ENCODE measurements at regions not wholly inside any gene's neighbourhood (a gene's known extent, or its start where the extent isn't known, plus 50 kb on each side); places are given as distances from the start of the nearest gene placed in this dataset.

DNA sequence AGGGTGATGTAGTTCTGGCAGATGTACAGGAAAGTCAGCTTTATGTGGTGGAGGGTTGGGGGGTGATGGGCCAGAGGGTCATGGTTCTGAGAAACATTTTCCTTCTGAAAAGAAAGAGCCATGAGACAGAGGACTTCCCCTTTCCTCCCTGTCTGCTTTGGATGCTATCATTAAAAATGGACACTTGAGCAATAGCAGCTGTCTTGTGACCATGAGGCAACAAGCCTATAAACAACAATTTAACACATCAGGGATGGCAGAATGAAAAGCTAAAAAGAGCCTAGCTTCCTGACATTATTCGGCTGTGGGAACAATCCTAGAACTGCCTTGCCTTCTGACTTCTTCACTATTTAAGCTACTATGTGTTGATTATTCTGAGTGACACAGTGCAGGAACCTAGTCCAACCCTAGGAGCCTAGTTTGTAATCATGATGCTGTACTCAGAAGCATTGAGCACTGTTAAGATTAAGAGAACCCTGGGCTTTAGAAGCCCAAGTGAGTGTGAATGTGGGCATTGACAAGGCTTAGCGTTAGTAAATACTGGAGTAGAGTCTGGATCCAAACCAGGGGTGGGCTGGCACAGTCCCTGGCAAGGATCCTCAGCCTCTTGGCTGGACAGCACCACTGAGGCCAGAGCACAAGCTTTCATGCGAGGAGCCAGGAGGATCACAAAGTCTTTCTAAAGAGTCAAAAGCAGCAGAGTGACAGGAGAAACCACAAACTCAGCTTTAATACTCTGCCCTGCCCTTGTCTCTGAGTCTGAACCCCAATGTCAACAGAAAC lies 178.5 kb upstream of the EGFLAM start:
- Histone ChIP-seq H3K4me2 (ENCODE audit: low read depth, low read length) (no peak overlapping the region), H2BK20ac (ENCODE audit: low read depth, low read length) (no peak overlapping the region), H2BK5ac (ENCODE audit: low read depth, low read length, poor library complexity, severe bottlenecking) (no peak overlapping the region), H3K56ac (ENCODE audit: extremely low read depth, insufficient read depth, low read length) (no peak overlapping the region), H3K4me1 (ENCODE audit: control insufficient read depth, insufficient read depth, low read length) (no peaks in the 10 kb centered on the region), H4K5ac (ENCODE audit: low read depth, low read length) (no peak overlapping the region), H2BK15ac (ENCODE audit: low read depth, low read length) (no peak overlapping the region), H2BK120ac (ENCODE audit: low read depth, low read length) (no peak overlapping the region), H3K9ac (ENCODE audit: low read depth, low read length) (no peak overlapping the region), H4K20me1 (ENCODE audit: insufficient read depth, low read length) (no peaks in the 10 kb centered on the region), H3K4me3 (ENCODE audit: insufficient read depth, low read depth, low read length) (no peak overlapping the region), H3K14ac (replicated peaks; ENCODE audit: low read depth, low read length) (no peak overlapping the region), H3K23ac (ENCODE audit: low read depth, low read length) (no peak overlapping the region), H2AFZ (replicated peaks; ENCODE audit: low read length, poor library complexity) (no peak overlapping the region), H4K91ac (ENCODE audit: insufficient read depth, low read depth, low read length) (no peak overlapping the region), H2AK5ac (ENCODE audit: low read depth, low read length) (no peak overlapping the region), H3K36me3 (ENCODE audit: control insufficient read depth, insufficient read depth, low read length) (no peaks in the 10 kb centered on the region), H3K27me3 (ENCODE audit: control insufficient read depth, insufficient read depth, low read length) (peaks cover 2% of the 10 kb centered on the region), H3K9me1 (ENCODE audit: insufficient read depth, low read length) (no peaks in the 10 kb centered on the region), H4K8ac (ENCODE audit: low read depth in 2 of 2, low read length in 2 of 2) (no peak overlapping the region), H3K4ac (ENCODE audit: low read depth, low read length) (no peak overlapping the region), H2AK9ac (replicated peaks; ENCODE audit: low read depth, low read length, poor library complexity) (no peak overlapping the region), H3K79me1 (ENCODE audit: low read depth in 1 of 2, low read length in 2 of 2) (no peaks in the 10 kb centered on the region), H3K18ac (ENCODE audit: low read depth, low read length) (no peak overlapping the region), H3K9me3 (ENCODE audit: control insufficient read depth, insufficient read depth, low read length) (no peaks in the 10 kb centered on the region), H3K27ac (ENCODE audit: insufficient read depth, low read length) (no peak overlapping the region)
- in situ Hi-C loops (cut with MboI; ENCODE audit: low sequenced_read_pairs) (no loop called here), intact Hi-C loops (cut with micrococcal nuclease) (no loop called here), dilution Hi-C loops (cut with HindIII; ENCODE audit: low sequenced_read_pairs, unreplicated experiment) (no loop called here)
- BruUV-seq (replicated peaks): no TSS peak
- CTCF ChIA-PET: no interaction called here
- no CpG with 5 or more reads among the region's 3 CpGs for WGBS, 2 experiments (ENCODE audit: extremely low coverage in 2 of 2, insufficient read length in 1 of 2)
- DNase-seq (no peak), ATAC-seq (ENCODE audit: low read depth) (no peak)
- TF ChIP-seq ELK1 (IDR thresholded peaks at IDR 0.05; ENCODE audit: borderline replicate concordance, low read depth, low read length) (no peak), USF2 (IDR thresholded peaks at IDR 0.05; ENCODE audit: low read depth, low read length) (no peak), CHD1 (IDR thresholded peaks at IDR 0.05; ENCODE audit: low read depth, low read length) (no peak), POLR2A (IDR thresholded peaks at IDR 0.05; ENCODE audit: low read depth, low read length) (no peak), NFE2L2 (IDR thresholded peaks at IDR 0.05; ENCODE audit: low read depth, low read length) (no peak), RFX5 (IDR thresholded peaks at IDR 0.05; ENCODE audit: low read depth, low read length) (no peak), BHLHE40 (IDR thresholded peaks at IDR 0.05; ENCODE audit: low read depth, low read length) (no peak), RCOR1 (IDR thresholded peaks at IDR 0.05; ENCODE audit: insufficient replicate concordance, low read length) (no peak), CEBPB (IDR thresholded peaks at IDR 0.05; ENCODE audit: low read depth, low read length) (no peak)
- POLR2A ChIA-PET (ENCODE audit: unreplicated experiment): no interaction called here
